Neural cell (in vitro differentiated cells): ENCODE measurements at regions not wholly inside any gene's neighbourhood (a gene's known extent, or its start where the extent isn't known, plus 50 kb on each side); places are given as distances from the start of the nearest gene placed in this dataset.

Experiments used
- H2AFZ ChIP-seq: fragments of 200-600, 300-800 bp; sonication (generic), shearing (Covaris generic); 2 replicates; pipeline ENCODE4 v1.6.0; 2014; ENCODE audit warnings: low read depth, mild to moderate bottlenecking, antibody characterized with exemption, low read length, moderate library complexity
- H3F3A ChIP-seq: fragments of 200-600 bp; shearing (Covaris generic); 2 replicates; pipeline ENCODE4 v1.6.1; 2016; ENCODE audit warnings: mild to moderate bottlenecking, moderate library complexity, mixed read lengths, antibody characterized with exemption, low read length; ENCODE audit not compliant: insufficient read depth, poor library complexity, severe bottlenecking
- H3K27ac ChIP-seq: fragments of 200-600, 300-800 bp; sonication (generic), shearing (Covaris generic); 2 replicates; pipeline ENCODE4 v1.5.1; 2014; ENCODE audit warnings: mild to moderate bottlenecking, low read length, moderate library complexity
- H3K27me3 ChIP-seq: fragments of 300-800, 200-600 bp; sonication (generic), shearing (Covaris generic); 2 replicates; pipeline ENCODE4 v1.6.0; 2014; ENCODE audit warnings: mild to moderate bottlenecking, low read depth, low read length, moderate library complexity; ENCODE audit not compliant: insufficient read depth
- H3K36me3 ChIP-seq: fragments of 300-800, 200-600 bp; sonication (generic), shearing (Covaris generic); 2 replicates; pipeline ENCODE4 v1.5.1; 2014; ENCODE audit warnings: mild to moderate bottlenecking, antibody characterized with exemption, low read length, moderate library complexity; ENCODE audit not compliant: insufficient read depth
- H3K4me2 ChIP-seq: fragments of 300-800, 200-600 bp; sonication (generic), shearing (Covaris generic); 2 replicates; pipeline ENCODE4 v1.6.0; 2014; ENCODE audit warnings: mild to moderate bottlenecking, low read length
- H3K4me3 ChIP-seq: fragments of 300-800, 200-600 bp; sonication (generic), shearing (Covaris generic); 2 replicates; pipeline ENCODE4 v1.5.1; 2014; ENCODE audit warnings: mild to moderate bottlenecking, low read length, moderate library complexity
- H3K79me2 ChIP-seq: fragments of 200-600 bp; shearing (Covaris generic); replicated peaks from 2 replicates; pipeline ENCODE4 v1.6.0; 2014; ENCODE audit warnings: mild to moderate bottlenecking, low read length, moderate library complexity; ENCODE audit not compliant: insufficient read depth
- H3K9ac ChIP-seq: fragments of 300-800, 200-600 bp; sonication (generic), shearing (Covaris generic); 2 replicates; pipeline ENCODE4 v1.6.1; 2016; ENCODE audit warnings: mild to moderate bottlenecking, low read length, mixed read lengths
- H3K9me2 ChIP-seq: fragments of 200-600 bp; shearing (Covaris generic); 2 replicates; pipeline ENCODE4 v1.6.1; 2016; ENCODE audit warnings: mild to moderate bottlenecking, low read length, mixed read lengths; ENCODE audit not compliant: insufficient read depth
- H3K9me3 ChIP-seq: fragments of 200-600, 300-800 bp; sonication (generic), shearing (Covaris generic); 2 replicates; pipeline ENCODE4 v1.6.1; 2016; ENCODE audit warnings: mild to moderate bottlenecking, mixed run types, low read length, moderate library complexity, mixed read lengths
- H4K20me1 ChIP-seq: fragments of 200-600 bp; shearing (Covaris generic); 2 replicates; pipeline ENCODE4 v1.6.1; 2016; ENCODE audit warnings: mild to moderate bottlenecking, mixed run types; ENCODE audit not compliant: insufficient read depth
- EP300 ChIP-seq: fragments of 450-650 bp; conservative IDR thresholded peaks from 2 replicates; pipeline ENCODE4 v1.6.1; 2014; ENCODE audit warnings: antibody characterized with exemption, mild to moderate bottlenecking, moderate library complexity; ENCODE audit not compliant: poor library complexity, severe bottlenecking
- EZH2 ChIP-seq: fragments of 200-600, 300-800 bp; shearing (Covaris generic), sonication (generic); IDR thresholded peaks from 2 replicates; pipeline ENCODE4 v1.6.1; 2014; ENCODE audit warnings: antibody characterized with exemption, low read length, borderline replicate concordance, mild to moderate bottlenecking; ENCODE audit not compliant: insufficient read depth, poor library complexity, severe bottlenecking
- MXI1 ChIP-seq: fragments of 450-650 bp; conservative IDR thresholded peaks from 2 replicates; pipeline ENCODE4 v1.6.1; 2014; ENCODE audit warnings: antibody characterized with exemption, mild to moderate bottlenecking; ENCODE audit not compliant: poor library complexity, severe bottlenecking
- POLR2AphosphoS5 ChIP-seq: IDR thresholded peaks from 2 replicates; pipeline ENCODE4 v1.6.1; 2012
- RAD21 ChIP-seq: fragments of 450-650 bp; conservative IDR thresholded peaks from 2 replicates; pipeline ENCODE4 v1.6.1; 2014; ENCODE audit warnings: antibody characterized with exemption, mild to moderate bottlenecking, moderate library complexity
- REST ChIP-seq: IDR thresholded peaks from 2 replicates; pipeline ENCODE4 v1.6.1; 2012; ENCODE audit warnings: borderline replicate concordance
- SMC3 ChIP-seq: fragments of 450-650 bp; conservative IDR thresholded peaks from 2 replicates; pipeline ENCODE4 v1.6.1; 2014; ENCODE audit warnings: antibody characterized with exemption, mild to moderate bottlenecking, moderate library complexity; ENCODE audit not compliant: poor library complexity
- TAF1 ChIP-seq: IDR thresholded peaks from 2 replicates; pipeline ENCODE4 v1.6.1; 2012; ENCODE audit warnings: low read depth
- TF ChIP-seq, protein P1 (sequence below): fragments of 450-650 bp; IDR thresholded peaks from 2 replicates; pipeline ENCODE4 v1.5.1; 2014; ENCODE audit warnings: antibody characterized with exemption, mild to moderate bottlenecking, moderate library complexity; ENCODE audit not compliant: poor library complexity, severe bottlenecking

DNA sequence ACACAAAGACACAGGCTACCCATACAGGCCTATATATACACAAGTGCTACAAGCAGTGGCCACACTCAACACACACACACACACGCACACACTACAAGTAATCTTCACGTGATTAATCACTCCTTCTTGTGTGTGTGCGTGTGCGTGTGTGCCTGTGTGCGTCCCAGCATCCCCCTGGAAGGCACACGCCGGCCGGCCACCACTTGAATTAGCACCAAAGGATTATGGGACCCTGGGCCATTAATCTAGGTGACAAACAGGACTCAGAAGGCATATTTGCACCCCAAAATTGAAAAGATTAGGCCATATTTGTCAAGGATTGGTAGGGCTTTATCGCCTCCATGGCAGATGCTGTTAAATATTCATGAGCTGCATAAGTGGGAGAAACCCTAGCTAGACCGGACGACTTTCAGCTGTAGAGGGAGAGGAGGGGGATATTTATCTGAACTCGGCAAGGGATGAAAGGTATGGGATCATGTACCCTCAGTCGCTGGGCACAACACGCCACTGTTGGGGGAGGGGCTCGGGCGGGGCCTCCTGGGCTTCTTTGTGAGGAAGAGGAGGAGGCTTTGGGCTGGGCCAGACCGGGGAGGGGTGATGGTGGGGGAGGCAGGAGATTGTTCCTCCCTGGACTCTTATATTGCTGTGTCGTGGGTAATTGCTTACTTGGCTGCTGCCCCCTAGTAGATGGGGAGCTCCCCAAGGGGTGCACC lies 89.6 kb upstream of the LHX5 start:
- Histone ChIP-seq H3K27ac (no peak overlapping the region), H3K9me3 (no peaks in the 10 kb centered on the region), H3K9ac (no peak overlapping the region), H4K20me1 (no peaks in the 10 kb centered on the region), H3K36me3 (no peaks in the 10 kb centered on the region), H2AFZ (no peak overlapping the region), H3K27me3 (no peaks in the 10 kb centered on the region), H3K79me2 (no peaks in the 10 kb centered on the region), H3F3A (no peaks in the 10 kb centered on the region), H3K9me2 (no peaks in the 10 kb centered on the region), H3K4me2 (no peak overlapping the region), H3K4me3 (no peak overlapping the region)
- TF ChIP-seq EP300 (no peak), MXI1 (no peak), RAD21 (no peak), POLR2AphosphoS5 (no peak), REST (no peak), EZH2 (no peak)
- TF ChIP-seq, protein P1, sequence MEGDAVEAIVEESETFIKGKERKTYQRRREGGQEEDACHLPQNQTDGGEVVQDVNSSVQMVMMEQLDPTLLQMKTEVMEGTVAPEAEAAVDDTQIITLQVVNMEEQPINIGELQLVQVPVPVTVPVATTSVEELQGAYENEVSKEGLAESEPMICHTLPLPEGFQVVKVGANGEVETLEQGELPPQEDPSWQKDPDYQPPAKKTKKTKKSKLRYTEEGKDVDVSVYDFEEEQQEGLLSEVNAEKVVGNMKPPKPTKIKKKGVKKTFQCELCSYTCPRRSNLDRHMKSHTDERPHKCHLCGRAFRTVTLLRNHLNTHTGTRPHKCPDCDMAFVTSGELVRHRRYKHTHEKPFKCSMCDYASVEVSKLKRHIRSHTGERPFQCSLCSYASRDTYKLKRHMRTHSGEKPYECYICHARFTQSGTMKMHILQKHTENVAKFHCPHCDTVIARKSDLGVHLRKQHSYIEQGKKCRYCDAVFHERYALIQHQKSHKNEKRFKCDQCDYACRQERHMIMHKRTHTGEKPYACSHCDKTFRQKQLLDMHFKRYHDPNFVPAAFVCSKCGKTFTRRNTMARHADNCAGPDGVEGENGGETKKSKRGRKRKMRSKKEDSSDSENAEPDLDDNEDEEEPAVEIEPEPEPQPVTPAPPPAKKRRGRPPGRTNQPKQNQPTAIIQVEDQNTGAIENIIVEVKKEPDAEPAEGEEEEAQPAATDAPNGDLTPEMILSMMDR, result no peak

DNA sequence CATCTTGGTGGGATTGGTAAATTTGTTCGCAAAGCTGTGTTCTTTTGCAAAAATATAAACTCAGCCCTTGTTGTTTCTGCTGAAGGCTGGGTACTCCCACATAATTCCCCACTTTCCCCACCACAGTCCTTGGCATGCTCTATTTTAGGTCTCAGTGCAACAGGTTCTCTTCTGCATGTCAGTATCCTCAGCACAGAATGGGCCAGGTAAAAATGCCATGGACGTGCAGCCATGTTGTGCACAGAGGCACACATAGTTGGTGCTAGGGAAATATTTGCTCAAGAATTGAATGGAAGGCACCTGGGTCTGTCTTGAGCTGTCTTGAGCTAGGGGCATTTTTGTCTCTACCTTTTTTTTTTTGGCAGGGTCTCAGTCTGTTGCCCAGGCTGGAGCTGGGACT lies 87.8 kb upstream of the LHX5 start:
- H3K36me3 ChIP-seq, result no peaks in the 10 kb centered on the region

More for the DNA sequence above, 87.8 kb upstream of the LHX5 start:
- H3K4me3 ChIP-seq, result no peak overlapping the region
- TF ChIP-seq EP300 (no peak), REST (no peak), MXI1 (no peak), POLR2AphosphoS5 (no peak), EZH2 (no peak), RAD21 (no peak), TAF1 (no peak), SMC3 (no peak)
- TF ChIP-seq, protein P1, result no peak
- no peaks in the 10 kb centered on the region for H3K9me2 ChIP-seq
- no peak overlapping the region for H3K9ac ChIP-seq
- no peak overlapping the region for H3K4me2 ChIP-seq
- H3K9me3 ChIP-seq, result no peaks in the 10 kb centered on the region
- H2AFZ ChIP-seq, result no peak overlapping the region
- no peaks in the 10 kb centered on the region for H3F3A ChIP-seq
- no peaks in the 10 kb centered on the region for H3K79me2 ChIP-seq
- no peaks in the 10 kb centered on the region for H3K27me3 ChIP-seq
- no peaks in the 10 kb centered on the region for H4K20me1 ChIP-seq
- H3K27ac ChIP-seq, result no peak overlapping the region
